H9 (cell line): ENCODE measurements at regions not wholly inside any gene's neighbourhood (a gene's known extent, or its start where the extent isn't known, plus 50 kb on each side); places are given as distances from the start of the nearest gene placed in this dataset.
A peak's percentile ranks its signal among the peaks of the same experiment; 100 is the strongest.

Experiments
- DNase-seq: peaks from one replicate; pipeline ENCODE4 v3.0.0-alpha.2; 2017
- H2AFZ ChIP-seq: one replicate; pipeline ENCODE4 v1.6.1; 2013; ENCODE audit warnings: mild to moderate bottlenecking, low read length, control low read depth, moderate library complexity
- H2AK5ac ChIP-seq: 2 replicates; pipeline ENCODE4 v1.6.1; 2013; ENCODE audit warnings: low read length, control low read depth, mixed read lengths; ENCODE audit not compliant: insufficient read length
- H2BK120ac ChIP-seq: one replicate; pipeline ENCODE4 v1.6.1; 2013; ENCODE audit warnings: low read depth, mild to moderate bottlenecking, low read length, control low read depth, inconsistent platforms; ENCODE audit not compliant: poor library complexity, severe bottlenecking
- H2BK12ac ChIP-seq: 2 replicates; pipeline ENCODE4 v1.6.1; 2013; ENCODE audit warnings: low read length, control low read depth, mixed read lengths, low read depth; ENCODE audit not compliant: insufficient read length
- H2BK15ac ChIP-seq: 2 replicates; pipeline ENCODE4 v1.6.1; 2013; ENCODE audit warnings: low read depth, low read length, control low read depth
- H2BK20ac ChIP-seq: one replicate; pipeline ENCODE4 v1.6.1; 2013; ENCODE audit warnings: low read depth, mild to moderate bottlenecking, low read length, control low read depth, inconsistent platforms; ENCODE audit not compliant: poor library complexity, severe bottlenecking
- H2BK5ac ChIP-seq: 2 replicates; pipeline ENCODE4 v1.6.1; 2013; ENCODE audit warnings: low read length, control low read depth, mixed read lengths; ENCODE audit not compliant: insufficient read length
- H3K14ac ChIP-seq: 2 replicates; pipeline ENCODE4 v1.6.1; 2013; ENCODE audit warnings: low read length, control low read depth; ENCODE audit not compliant: insufficient read depth
- H3K18ac ChIP-seq: 2 replicates; pipeline ENCODE4 v1.6.1; 2013; ENCODE audit warnings: low read depth, mild to moderate bottlenecking, mixed read lengths, low read length, control low read depth; ENCODE audit not compliant: insufficient read length
- H3K23ac ChIP-seq: 2 replicates; pipeline ENCODE4 v1.6.1; 2013; ENCODE audit warnings: low read length, control low read depth, mixed read lengths, low read depth; ENCODE audit not compliant: insufficient read length
- H3K23me2 ChIP-seq: 2 replicates; pipeline ENCODE4 v1.6.1; 2013; ENCODE audit warnings: low read depth, mild to moderate bottlenecking, mixed read lengths, low read length, control low read depth; ENCODE audit not compliant: insufficient read length, poor library complexity, severe bottlenecking
- H3K27ac ChIP-seq: 2 replicates; pipeline ENCODE4 v1.5.1; 2013; ENCODE audit warnings: low read length, control low read depth, mixed read lengths, low read depth; ENCODE audit not compliant: insufficient read length
- H3K27me3 ChIP-seq: 2 replicates; pipeline ENCODE4 v1.6.1; 2013; ENCODE audit warnings: low read length, control low read depth, inconsistent platforms; ENCODE audit not compliant: insufficient read depth
- H3K4ac ChIP-seq: 2 replicates; pipeline ENCODE4 v1.6.1; 2013; ENCODE audit warnings: low read depth, mild to moderate bottlenecking, control low read depth, inconsistent platforms, low read length, moderate library complexity
- H3K4me1 ChIP-seq: 2 replicates; pipeline ENCODE4 v1.6.1; 2013; ENCODE audit warnings: low read length, control low read depth, inconsistent platforms; ENCODE audit not compliant: insufficient read depth
- H3K4me2 ChIP-seq: 2 replicates; pipeline ENCODE4 v1.6.1; 2013; ENCODE audit warnings: low read length, control low read depth, mixed read lengths; ENCODE audit not compliant: insufficient read length, insufficient read depth
- H3K56ac ChIP-seq: 2 replicates; pipeline ENCODE4 v1.6.1; 2013; ENCODE audit warnings: low read depth, mild to moderate bottlenecking, mixed read lengths, low read length, control low read depth; ENCODE audit not compliant: insufficient read length
- H3K79me1 ChIP-seq: 2 replicates; pipeline ENCODE4 v1.6.1; 2013; ENCODE audit warnings: low read depth, mild to moderate bottlenecking, moderate library complexity, low read length, control low read depth, inconsistent platforms; ENCODE audit not compliant: insufficient read depth, poor library complexity, severe bottlenecking
- H3K79me2 ChIP-seq: 2 replicates; pipeline ENCODE4 v1.6.1; 2013; ENCODE audit warnings: low read length, control low read depth, inconsistent platforms; ENCODE audit not compliant: insufficient read depth
- H3K9ac ChIP-seq: 2 replicates; pipeline ENCODE4 v1.6.1; 2013; ENCODE audit warnings: low read length, control low read depth, mixed read lengths; ENCODE audit not compliant: insufficient read length; ENCODE audit errors: extremely low read depth
- H3K9me3 ChIP-seq: one replicate; pipeline ENCODE4 v1.6.1; 2013; ENCODE audit warnings: low read depth, low read length, inconsistent platforms; ENCODE audit not compliant: control insufficient read depth
- H3T11ph ChIP-seq: one replicate; pipeline ENCODE4 v1.6.1; 2013; ENCODE audit warnings: mild to moderate bottlenecking, low read length, control low read depth, inconsistent platforms
- H4K20me1 ChIP-seq: one replicate; pipeline ENCODE4 v1.6.1; 2013; ENCODE audit not compliant: control insufficient read depth, insufficient read length, insufficient read depth
- H4K5ac ChIP-seq: 2 replicates; pipeline ENCODE4 v1.6.1; 2013; ENCODE audit warnings: low read depth, mild to moderate bottlenecking, mixed read lengths, low read length, control low read depth; ENCODE audit not compliant: insufficient read length
- H4K8ac ChIP-seq: replicated peaks from 2 replicates; pipeline ENCODE4 v1.6.1; 2013; ENCODE audit warnings: low read length, control low read depth, mixed read lengths, low read depth; ENCODE audit not compliant: insufficient read length
- H4K91ac ChIP-seq: 2 replicates; pipeline ENCODE4 v1.6.1; 2013; ENCODE audit warnings: low read depth, mild to moderate bottlenecking, moderate library complexity, mixed read lengths, low read length, control low read depth; ENCODE audit not compliant: insufficient read length
- H3K27ac Mint-ChIP-seq, 3 experiments: 2 replicates in 2 of 3; 3 replicates in 1 of 3; pipeline ENCODE4 v1.8.0; 2020 to 2021; ENCODE audit warnings: mixed read lengths in 3 of 3, mild to moderate bottlenecking in 1 of 3, moderate library complexity in 1 of 3
- H3K27me3 Mint-ChIP-seq: 2 replicates; pipeline ENCODE4 v1.8.0; 2021; ENCODE audit warnings: low read depth, mild to moderate bottlenecking, moderate library complexity, mixed read lengths
- H3K36me3 Mint-ChIP-seq, 3 experiments: 2 replicates in 2 of 3; 3 replicates in 1 of 3; pipeline ENCODE4 v1.8.0; 2020 to 2021; ENCODE audit warnings: low read depth in 3 of 3, mixed read lengths in 3 of 3; ENCODE audit not compliant: insufficient read depth in 1 of 3
- H3K4me1 Mint-ChIP-seq, 2 experiments: 2 replicates each; pipeline ENCODE4 v1.8.0; 2020; ENCODE audit warnings: mixed read lengths in 2 of 2
- H3K4me3 Mint-ChIP-seq, 2 experiments: 2 replicates in 1 of 2; 3 replicates in 1 of 2; pipeline ENCODE4 v1.8.0; 2020 to 2021; ENCODE audit warnings: mild to moderate bottlenecking in 2 of 2, mixed read lengths in 2 of 2, moderate library complexity in 1 of 2
- H3K9me3 Mint-ChIP-seq, 2 experiments: 2 replicates in 1 of 2; 3 replicates in 1 of 2; pipeline ENCODE4 v1.8.0; 2020; ENCODE audit warnings: mild to moderate bottlenecking in 2 of 2, mixed read lengths in 2 of 2, moderate library complexity in 1 of 2
- WGBS: extraction: QIAGEN DNeasy Blood & Tissue Kit; methylation state at CpG from one replicate; pipeline ENCODE4 v1.1.7; 2013; ENCODE audit warnings: missing lambda C conversion rate, low lambda C conversion rate, mixed read lengths; ENCODE audit not compliant: insufficient read length; ENCODE audit errors: extremely low coverage; 5-methylcytosine and 5-hydroxymethylcytosine counted together
- TF ChIP-seq, protein P1 (sequence below): fragments of 200-600 bp; sonication (generic); conservative IDR thresholded peaks from 3 replicates; pipeline ENCODE4 v1.8.0; 2021; ENCODE audit warnings: antibody characterized with exemption, mild to moderate bottlenecking

DNA sequence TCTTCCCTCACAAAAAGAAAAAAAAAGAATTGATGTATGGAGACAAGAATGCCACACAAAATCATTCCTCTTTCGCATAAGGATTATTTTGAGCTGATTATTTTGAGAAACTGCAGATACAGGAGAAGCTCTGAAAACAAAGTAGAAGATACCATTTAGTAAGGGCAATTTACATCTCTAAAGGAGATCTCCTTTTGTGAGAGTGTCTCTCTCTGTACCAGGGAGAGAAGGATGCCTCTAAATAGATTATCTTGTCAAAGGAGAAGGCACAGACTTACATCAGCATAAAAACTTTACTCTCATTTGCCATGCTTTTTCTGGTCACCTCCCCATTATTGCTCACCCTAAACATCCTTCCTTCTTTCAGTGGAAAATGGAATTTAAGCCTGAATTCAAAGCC lies 747.9 kb upstream of the COBL start:
- Histone ChIP-seq H2BK5ac (no peak overlapping the region), H3K56ac (no peak overlapping the region), H2BK12ac (no peak overlapping the region), H3K18ac (no peak overlapping the region), H2AFZ (no peak overlapping the region), H3K79me2 (no peaks in the 10 kb centered on the region), H3K14ac (no peak overlapping the region), H3K9ac (no peak overlapping the region), H3T11ph (no peak overlapping the region), H2AK5ac (no peak overlapping the region), H3K23me2 (no peaks in the 10 kb centered on the region), H4K8ac (no peak overlapping the region), H4K5ac (no peak overlapping the region), H2BK15ac (no peak overlapping the region), H3K9me3 (no peaks in the 10 kb centered on the region), H3K4ac (no peak overlapping the region), H3K79me1 (no peaks in the 10 kb centered on the region), H3K4me1 (no peaks in the 10 kb centered on the region; the same call in 1 of the 2 replicates), H3K23ac (no peak overlapping the region), H3K27ac (no peak overlapping the region), H3K27me3 (no peaks in the 10 kb centered on the region), H4K91ac (no peak overlapping the region), H2BK120ac (no peak overlapping the region), H2BK20ac (no peak overlapping the region), H4K20me1 (no peaks in the 10 kb centered on the region), H3K4me2 (no peak overlapping the region)
- H3K27ac Mint-ChIP-seq = peak overlapping the region; percentile 45 to 91 (median 48); a peak in 6 of 7 replicates
- no peak for DNase-seq
- peaks cover 48 to 54% of the 10 kb centered on the region in 2 experiments for H3K4me1 Mint-ChIP-seq
- H3K27me3 Mint-ChIP-seq = no peaks in the 10 kb centered on the region
- no peaks in the 10 kb centered on the region; a peak in 1 of 5 replicates for H3K9me3 Mint-ChIP-seq
- H3K4me3 Mint-ChIP-seq = 0 out of 5 replicates have a peak overlapping the region, but pooled peaks of 1 of the 2 experiments have one; percentile 25
- WGBS = no CpG with 5 or more reads among the region's 1 CpG
- no peaks in the 10 kb centered on the region for H3K36me3 Mint-ChIP-seq
- TF ChIP-seq, protein P1, sequence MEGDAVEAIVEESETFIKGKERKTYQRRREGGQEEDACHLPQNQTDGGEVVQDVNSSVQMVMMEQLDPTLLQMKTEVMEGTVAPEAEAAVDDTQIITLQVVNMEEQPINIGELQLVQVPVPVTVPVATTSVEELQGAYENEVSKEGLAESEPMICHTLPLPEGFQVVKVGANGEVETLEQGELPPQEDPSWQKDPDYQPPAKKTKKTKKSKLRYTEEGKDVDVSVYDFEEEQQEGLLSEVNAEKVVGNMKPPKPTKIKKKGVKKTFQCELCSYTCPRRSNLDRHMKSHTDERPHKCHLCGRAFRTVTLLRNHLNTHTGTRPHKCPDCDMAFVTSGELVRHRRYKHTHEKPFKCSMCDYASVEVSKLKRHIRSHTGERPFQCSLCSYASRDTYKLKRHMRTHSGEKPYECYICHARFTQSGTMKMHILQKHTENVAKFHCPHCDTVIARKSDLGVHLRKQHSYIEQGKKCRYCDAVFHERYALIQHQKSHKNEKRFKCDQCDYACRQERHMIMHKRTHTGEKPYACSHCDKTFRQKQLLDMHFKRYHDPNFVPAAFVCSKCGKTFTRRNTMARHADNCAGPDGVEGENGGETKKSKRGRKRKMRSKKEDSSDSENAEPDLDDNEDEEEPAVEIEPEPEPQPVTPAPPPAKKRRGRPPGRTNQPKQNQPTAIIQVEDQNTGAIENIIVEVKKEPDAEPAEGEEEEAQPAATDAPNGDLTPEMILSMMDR = no peak
